ENCODE measurements at regions not wholly inside any gene's neighbourhood (a gene's known extent, or its start where the extent isn't known, plus 50 kb on each side); places are given as distances from the start of the nearest gene placed in this dataset.
"Not testable (repeated sequence)": the region's sequence is repeated elsewhere in the genome, so short reads cannot be mapped to it uniquely, and the experiment has no call there.

DNA sequence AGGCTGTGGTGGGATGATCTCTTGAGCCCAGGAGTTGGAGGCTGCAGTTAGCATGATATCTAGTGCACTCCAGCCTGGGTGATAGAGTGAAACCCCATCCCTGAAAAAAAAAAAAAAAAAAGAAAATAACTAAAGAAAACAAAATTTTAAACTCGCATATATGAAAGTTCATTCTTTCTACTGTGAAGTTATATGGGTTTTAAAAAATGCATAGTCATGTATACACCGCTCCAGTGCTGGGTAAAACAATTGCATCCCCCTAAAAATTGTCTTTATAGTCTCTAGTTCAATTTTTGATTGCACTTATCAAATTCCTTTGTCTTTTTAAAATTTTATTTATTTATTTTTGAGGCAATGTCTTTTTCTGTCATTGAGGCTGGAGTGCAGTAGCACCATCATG lies 65.0 kb upstream of the ACYP2 start:
- no peaks in the 10 kb centered on the region for H3K36me3 ChIP-seq (ENCODE audit: low read depth)
- H3K4me1 ChIP-seq (ENCODE audit: low read depth), result peaks cover 12% of the 10 kb centered on the region
- ATAC-seq (no peak), DNase-seq (no peak)
- intact Hi-C loops (cut with DNase I, micrococcal nuclease), result no loop called here
- H3K9me3 ChIP-seq, result peaks cover 4% of the 10 kb centered on the region
- H3K4me3 ChIP-seq, result no peak overlapping the region
- TF ChIP-seq, protein P1, sequence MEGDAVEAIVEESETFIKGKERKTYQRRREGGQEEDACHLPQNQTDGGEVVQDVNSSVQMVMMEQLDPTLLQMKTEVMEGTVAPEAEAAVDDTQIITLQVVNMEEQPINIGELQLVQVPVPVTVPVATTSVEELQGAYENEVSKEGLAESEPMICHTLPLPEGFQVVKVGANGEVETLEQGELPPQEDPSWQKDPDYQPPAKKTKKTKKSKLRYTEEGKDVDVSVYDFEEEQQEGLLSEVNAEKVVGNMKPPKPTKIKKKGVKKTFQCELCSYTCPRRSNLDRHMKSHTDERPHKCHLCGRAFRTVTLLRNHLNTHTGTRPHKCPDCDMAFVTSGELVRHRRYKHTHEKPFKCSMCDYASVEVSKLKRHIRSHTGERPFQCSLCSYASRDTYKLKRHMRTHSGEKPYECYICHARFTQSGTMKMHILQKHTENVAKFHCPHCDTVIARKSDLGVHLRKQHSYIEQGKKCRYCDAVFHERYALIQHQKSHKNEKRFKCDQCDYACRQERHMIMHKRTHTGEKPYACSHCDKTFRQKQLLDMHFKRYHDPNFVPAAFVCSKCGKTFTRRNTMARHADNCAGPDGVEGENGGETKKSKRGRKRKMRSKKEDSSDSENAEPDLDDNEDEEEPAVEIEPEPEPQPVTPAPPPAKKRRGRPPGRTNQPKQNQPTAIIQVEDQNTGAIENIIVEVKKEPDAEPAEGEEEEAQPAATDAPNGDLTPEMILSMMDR (IDR thresholded peaks at IDR 0.05), result no peak

DNA sequence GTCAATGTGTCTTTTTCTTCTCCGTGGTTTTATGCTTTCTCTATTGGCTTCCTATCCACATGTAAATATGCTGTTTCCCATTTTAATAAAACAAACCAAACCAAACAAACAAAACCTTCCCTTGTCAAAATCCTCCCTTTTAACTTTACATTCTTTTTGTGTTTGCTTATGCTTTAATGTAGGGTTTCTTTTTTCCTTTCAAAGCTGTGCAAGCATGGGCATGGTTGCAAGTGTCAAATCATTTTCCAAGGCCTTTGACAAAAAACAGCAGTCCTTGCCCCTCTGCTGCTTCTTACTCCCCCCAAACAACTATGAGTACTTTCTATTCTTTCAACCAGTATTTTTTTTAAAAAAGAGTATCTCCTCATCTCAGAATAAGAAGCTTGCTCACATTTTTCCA lies 66.0 kb upstream of the ACYP2 start:
- DNase-seq (no peak), ATAC-seq (no peak)
- TF ChIP-seq, protein P1 (IDR thresholded peaks at IDR 0.05), result no peak
- peaks cover 12% of the 10 kb centered on the region for H3K4me1 ChIP-seq (ENCODE audit: low read depth)
- H3K36me3 ChIP-seq (ENCODE audit: low read depth), result no peaks in the 10 kb centered on the region
- H3K9me3 ChIP-seq, result peaks cover 7% of the 10 kb centered on the region
- intact Hi-C loops (cut with DNase I, micrococcal nuclease), result no loop called here
- H3K4me3 ChIP-seq, result no peak overlapping the region

DNA sequence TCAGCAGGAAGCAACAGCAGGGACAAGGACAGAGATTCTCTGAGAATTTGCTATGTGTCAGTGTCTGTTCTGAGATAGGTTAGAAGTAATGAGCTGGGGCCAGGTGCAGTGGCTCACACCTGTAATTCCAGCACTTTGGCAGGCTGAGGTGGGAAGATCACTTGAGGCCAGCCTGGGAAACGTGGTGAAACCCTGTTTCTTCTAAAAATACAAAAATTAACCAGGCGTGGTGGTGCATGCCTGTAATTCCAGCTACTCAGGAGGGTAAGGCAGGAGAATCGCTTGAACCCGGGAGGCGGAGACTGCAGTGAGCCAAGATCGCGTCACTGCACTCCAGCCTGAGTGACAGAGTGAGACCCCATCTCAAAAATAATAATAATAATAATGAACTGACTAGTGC lies 66.5 kb upstream of the ACYP2 start:
- intact Hi-C loops (cut with DNase I, micrococcal nuclease), result not testable (repeated sequence)

GRCh38 chr2:54048117-54048785 lies 67.2 kb upstream of the ACYP2 start:
- H3K9me3 ChIP-seq, result peaks cover 7% of the 10 kb centered on the region
- no peak overlapping the region for H3K4me3 ChIP-seq
- ATAC-seq (no peak), DNase-seq (no peak)
- intact Hi-C loops (cut with DNase I, micrococcal nuclease), result no loop called here
- no peaks in the 10 kb centered on the region for H3K36me3 ChIP-seq (ENCODE audit: low read depth)
- TF ChIP-seq, protein P1 (IDR thresholded peaks at IDR 0.05), result no peak
- H3K4me1 ChIP-seq (ENCODE audit: low read depth), result peaks cover 3% of the 10 kb centered on the region

More for the DNA sequence above, 66.5 kb upstream of the ACYP2 start:
- H3K9me3 ChIP-seq; ATAC-seq; H3K36me3 ChIP-seq (ENCODE audit: low read depth); H3K4me3 ChIP-seq; H3K4me1 ChIP-seq (ENCODE audit: low read depth); DNase-seq: not testable (repeated sequence)

DNA sequence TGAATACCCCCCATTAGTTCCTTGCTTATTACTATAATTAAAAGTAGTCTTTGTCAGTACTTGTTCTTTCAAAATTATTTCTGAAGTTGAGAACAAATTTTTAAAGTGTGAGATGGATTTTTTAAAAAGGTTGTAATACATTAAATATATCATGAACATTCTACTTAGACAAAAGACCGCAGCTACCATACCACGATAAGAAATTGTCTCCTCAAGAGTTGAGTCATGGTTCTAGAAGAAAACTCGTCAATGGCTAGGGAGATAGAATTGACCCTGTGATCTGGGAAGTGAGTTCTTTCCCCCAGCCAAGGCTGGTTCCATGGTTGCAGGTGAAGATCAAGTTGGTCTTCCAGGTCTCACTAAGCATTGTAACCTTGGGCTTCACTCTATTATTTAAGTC lies 67.8 kb upstream of the ACYP2 start:
- no peak overlapping the region for H3K4me3 ChIP-seq
- DNase-seq, result no peak
- H3K36me3 ChIP-seq (ENCODE audit: low read depth), result no peaks in the 10 kb centered on the region
- peaks cover 7% of the 10 kb centered on the region for H3K9me3 ChIP-seq
- TF ChIP-seq, protein P1 (IDR thresholded peaks at IDR 0.05), result no peak
- no peak for ATAC-seq
- no peaks in the 10 kb centered on the region for H3K4me1 ChIP-seq (ENCODE audit: low read depth)
- intact Hi-C loops (cut with DNase I, micrococcal nuclease), result no loop called here

DNA sequence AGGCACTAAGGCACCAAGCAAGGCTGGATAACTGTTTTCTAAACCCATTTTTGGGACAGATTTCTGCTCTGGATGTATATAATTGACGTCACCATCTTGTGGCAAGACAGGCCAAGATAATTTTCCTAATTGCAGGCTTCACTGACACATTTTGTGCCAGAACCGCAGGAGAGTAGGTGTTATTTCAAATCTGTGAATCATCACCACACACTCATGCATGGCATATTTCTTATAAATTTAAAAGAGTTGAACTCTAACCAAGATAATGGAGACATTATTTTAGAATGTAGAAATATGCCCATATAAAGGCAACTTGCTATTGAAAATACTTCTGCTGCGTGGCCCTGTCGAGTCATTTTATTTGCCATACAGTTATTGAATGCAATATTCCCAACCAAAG lies 68.3 kb upstream of the ACYP2 start:
- no peaks in the 10 kb centered on the region for H3K36me3 ChIP-seq (ENCODE audit: low read depth)
- TF ChIP-seq, protein P1 (IDR thresholded peaks at IDR 0.05), result no peak
- intact Hi-C loops (cut with DNase I, micrococcal nuclease), result no loop called here
- peaks cover 7% of the 10 kb centered on the region for H3K9me3 ChIP-seq
- DNase-seq, result no peak
- H3K4me3 ChIP-seq, result no peak overlapping the region
- ATAC-seq, result no peak
- H3K4me1 ChIP-seq (ENCODE audit: low read depth), result no peaks in the 10 kb centered on the region

All from mucosa of descending colon (tissue), 3 donors.